ENCODE measurements at regions not wholly inside any gene's neighbourhood (a gene's known extent, or its start where the extent isn't known, plus 50 kb on each side); places are given as distances from the start of the nearest gene placed in this dataset.

DNA sequence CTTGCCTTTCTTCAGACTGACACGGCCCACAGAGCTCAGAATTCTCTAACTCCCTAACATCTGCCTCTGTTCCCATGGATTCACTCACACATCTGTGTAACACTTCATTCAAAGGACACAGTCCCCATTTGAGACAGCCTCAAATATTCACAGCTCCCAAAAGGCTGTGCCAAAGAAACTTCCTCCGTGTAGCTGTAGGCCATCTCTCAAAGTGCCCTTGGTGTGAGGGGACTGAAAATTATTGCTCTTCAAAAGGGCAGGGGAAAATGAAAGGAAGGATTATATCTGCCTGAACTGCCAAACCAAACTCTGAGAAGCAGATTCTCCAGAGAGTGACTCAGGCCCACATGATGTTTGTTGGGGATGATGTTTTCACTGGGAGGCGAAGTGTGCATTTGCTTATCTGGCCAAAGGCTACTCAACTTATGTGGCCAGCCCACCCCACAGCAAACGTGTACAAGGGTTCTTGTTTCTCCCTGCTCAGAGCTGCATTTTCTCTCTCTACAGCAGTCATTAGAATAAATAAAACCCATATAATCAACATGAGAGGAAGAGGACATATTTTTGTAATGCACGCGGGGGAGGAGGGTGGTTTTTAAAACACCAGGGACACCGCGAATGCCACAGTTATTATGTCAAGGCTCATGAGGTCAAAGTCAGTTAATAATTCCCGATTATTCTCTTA, 302.4 kb upstream of the NFE2L3 start:
- H3K4me3 ChIP-seq (replicated peaks; ENCODE audit: insufficient read depth, low read length), result no peak overlapping the region
- DNase-seq (ENCODE audit: low read depth in 1 of 2, low spot score in 1 of 2), result no peak
- H3K27ac ChIP-seq (replicated peaks), result no peak overlapping the region
- TF ChIP-seq, protein P1, sequence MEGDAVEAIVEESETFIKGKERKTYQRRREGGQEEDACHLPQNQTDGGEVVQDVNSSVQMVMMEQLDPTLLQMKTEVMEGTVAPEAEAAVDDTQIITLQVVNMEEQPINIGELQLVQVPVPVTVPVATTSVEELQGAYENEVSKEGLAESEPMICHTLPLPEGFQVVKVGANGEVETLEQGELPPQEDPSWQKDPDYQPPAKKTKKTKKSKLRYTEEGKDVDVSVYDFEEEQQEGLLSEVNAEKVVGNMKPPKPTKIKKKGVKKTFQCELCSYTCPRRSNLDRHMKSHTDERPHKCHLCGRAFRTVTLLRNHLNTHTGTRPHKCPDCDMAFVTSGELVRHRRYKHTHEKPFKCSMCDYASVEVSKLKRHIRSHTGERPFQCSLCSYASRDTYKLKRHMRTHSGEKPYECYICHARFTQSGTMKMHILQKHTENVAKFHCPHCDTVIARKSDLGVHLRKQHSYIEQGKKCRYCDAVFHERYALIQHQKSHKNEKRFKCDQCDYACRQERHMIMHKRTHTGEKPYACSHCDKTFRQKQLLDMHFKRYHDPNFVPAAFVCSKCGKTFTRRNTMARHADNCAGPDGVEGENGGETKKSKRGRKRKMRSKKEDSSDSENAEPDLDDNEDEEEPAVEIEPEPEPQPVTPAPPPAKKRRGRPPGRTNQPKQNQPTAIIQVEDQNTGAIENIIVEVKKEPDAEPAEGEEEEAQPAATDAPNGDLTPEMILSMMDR (IDR thresholded peaks at IDR 0.05; ENCODE audit: insufficient read depth, low read length), result no peak
- TF ChIP-seq, protein P2, sequence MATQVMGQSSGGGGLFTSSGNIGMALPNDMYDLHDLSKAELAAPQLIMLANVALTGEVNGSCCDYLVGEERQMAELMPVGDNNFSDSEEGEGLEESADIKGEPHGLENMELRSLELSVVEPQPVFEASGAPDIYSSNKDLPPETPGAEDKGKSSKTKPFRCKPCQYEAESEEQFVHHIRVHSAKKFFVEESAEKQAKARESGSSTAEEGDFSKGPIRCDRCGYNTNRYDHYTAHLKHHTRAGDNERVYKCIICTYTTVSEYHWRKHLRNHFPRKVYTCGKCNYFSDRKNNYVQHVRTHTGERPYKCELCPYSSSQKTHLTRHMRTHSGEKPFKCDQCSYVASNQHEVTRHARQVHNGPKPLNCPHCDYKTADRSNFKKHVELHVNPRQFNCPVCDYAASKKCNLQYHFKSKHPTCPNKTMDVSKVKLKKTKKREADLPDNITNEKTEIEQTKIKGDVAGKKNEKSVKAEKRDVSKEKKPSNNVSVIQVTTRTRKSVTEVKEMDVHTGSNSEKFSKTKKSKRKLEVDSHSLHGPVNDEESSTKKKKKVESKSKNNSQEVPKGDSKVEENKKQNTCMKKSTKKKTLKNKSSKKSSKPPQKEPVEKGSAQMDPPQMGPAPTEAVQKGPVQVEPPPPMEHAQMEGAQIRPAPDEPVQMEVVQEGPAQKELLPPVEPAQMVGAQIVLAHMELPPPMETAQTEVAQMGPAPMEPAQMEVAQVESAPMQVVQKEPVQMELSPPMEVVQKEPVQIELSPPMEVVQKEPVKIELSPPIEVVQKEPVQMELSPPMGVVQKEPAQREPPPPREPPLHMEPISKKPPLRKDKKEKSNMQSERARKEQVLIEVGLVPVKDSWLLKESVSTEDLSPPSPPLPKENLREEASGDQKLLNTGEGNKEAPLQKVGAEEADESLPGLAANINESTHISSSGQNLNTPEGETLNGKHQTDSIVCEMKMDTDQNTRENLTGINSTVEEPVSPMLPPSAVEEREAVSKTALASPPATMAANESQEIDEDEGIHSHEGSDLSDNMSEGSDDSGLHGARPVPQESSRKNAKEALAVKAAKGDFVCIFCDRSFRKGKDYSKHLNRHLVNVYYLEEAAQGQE (IDR thresholded peaks at IDR 0.05; ENCODE audit: insufficient replicate concordance, low read depth), result no peak
- TF ChIP-seq GABPA (IDR thresholded peaks at IDR 0.05; ENCODE audit: low read depth) (no peak), POLR2AphosphoS5 (IDR thresholded peaks at IDR 0.05; ENCODE audit: low read depth) (no peak), SPI1 (IDR thresholded peaks at IDR 0.05; ENCODE audit: borderline replicate concordance, low read depth) (no peak)
- no peaks in the 10 kb centered on the region for H3K27me3 ChIP-seq (ENCODE audit: insufficient read depth, poor library complexity, severe bottlenecking)

DNA sequence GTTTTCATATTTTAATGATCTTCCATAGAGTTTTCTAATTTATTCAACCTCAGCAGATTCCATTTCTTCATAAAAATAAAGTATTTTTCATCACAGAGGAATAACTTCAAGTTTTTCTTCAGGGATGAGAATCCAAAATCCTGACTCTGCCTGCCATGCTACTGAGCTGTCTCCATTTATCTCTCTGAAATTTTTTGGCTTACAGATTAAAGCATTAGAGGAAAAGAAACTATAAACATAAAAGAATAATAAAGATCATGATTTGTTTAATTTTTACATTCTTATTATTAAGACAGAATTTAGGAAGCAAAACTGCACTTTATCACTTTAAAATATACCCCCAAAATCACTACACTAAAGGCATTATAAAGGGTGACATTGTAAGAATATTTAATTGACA, 301.8 kb upstream of the NFE2L3 start:
- Histone ChIP-seq H3K4me3 (replicated peaks; ENCODE audit: insufficient read depth, low read length) (no peak overlapping the region), H3K27me3 (ENCODE audit: insufficient read depth, poor library complexity, severe bottlenecking) (no peaks in the 10 kb centered on the region), H3K27ac (replicated peaks) (no peak overlapping the region)
- TF ChIP-seq, protein P1 (IDR thresholded peaks at IDR 0.05; ENCODE audit: insufficient read depth, low read length), result no peak
- TF ChIP-seq GABPA (IDR thresholded peaks at IDR 0.05; ENCODE audit: low read depth) (no peak), SPI1 (IDR thresholded peaks at IDR 0.05; ENCODE audit: borderline replicate concordance, low read depth) (no peak), POLR2AphosphoS5 (IDR thresholded peaks at IDR 0.05; ENCODE audit: low read depth) (no peak)
- TF ChIP-seq, protein P2 (IDR thresholded peaks at IDR 0.05; ENCODE audit: insufficient replicate concordance, low read depth), result no peak
- no peak for DNase-seq (ENCODE audit: low read depth in 1 of 2, low spot score in 1 of 2)

DNA sequence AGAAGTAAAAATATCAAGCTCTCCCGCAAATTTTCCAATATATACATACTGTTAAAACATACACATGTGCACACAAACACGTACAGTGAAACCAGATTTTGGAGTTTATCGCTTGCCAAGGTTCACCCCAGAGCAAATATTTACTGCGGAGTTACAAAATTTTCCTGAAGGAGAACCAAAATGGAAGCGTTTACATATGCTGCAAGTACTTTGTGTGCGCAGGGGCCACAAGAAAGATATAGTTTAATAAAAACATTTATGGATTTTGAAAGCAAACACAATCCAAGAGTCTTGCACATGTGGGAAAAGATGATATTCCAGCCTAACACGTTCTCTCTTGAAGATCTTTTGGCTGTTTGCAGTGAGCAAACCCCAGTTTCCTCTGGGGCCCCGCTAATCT, 301.3 kb upstream of the NFE2L3 start:
- H3K27me3 ChIP-seq (ENCODE audit: insufficient read depth, poor library complexity, severe bottlenecking), result no peaks in the 10 kb centered on the region
- no peak overlapping the region for H3K27ac ChIP-seq (replicated peaks)
- DNase-seq (ENCODE audit: low read depth in 1 of 2, low spot score in 1 of 2), result no peak
- no peak overlapping the region for H3K4me3 ChIP-seq (replicated peaks; ENCODE audit: insufficient read depth, low read length)
- TF ChIP-seq, protein P1 (IDR thresholded peaks at IDR 0.05; ENCODE audit: insufficient read depth, low read length), result no peak
- no peak for TF ChIP-seq POLR2AphosphoS5 (IDR thresholded peaks at IDR 0.05; ENCODE audit: low read depth)
- no peak for TF ChIP-seq GABPA (IDR thresholded peaks at IDR 0.05; ENCODE audit: low read depth)
- TF ChIP-seq, protein P2 (IDR thresholded peaks at IDR 0.05; ENCODE audit: insufficient replicate concordance, low read depth), result no peak
- TF ChIP-seq SPI1 (IDR thresholded peaks at IDR 0.05; ENCODE audit: borderline replicate concordance, low read depth), result no peak

Data from HL-60 (cell line).